Uterus (tissue), 2 donors: ENCODE measurements at regions not wholly inside any gene's neighbourhood (a gene's known extent, or its start where the extent isn't known, plus 50 kb on each side); places are given as distances from the start of the nearest gene placed in this dataset.

Experiments
- POLR2A ChIP-seq, 2 donors: fragments of 450-650 bp; IDR thresholded peaks; one replicate each; pipeline ENCODE4 v1.6.1; 2016; ENCODE audit warnings: antibody characterized with exemption in 2 of 2, mild to moderate bottlenecking in 1 of 2, moderate library complexity in 1 of 2
- TF ChIP-seq, protein P1 (sequence below), 4 experiments: fragments of 200-600 bp in 2 of 4; fragments of 450-650 bp in 2 of 4; sonication (generic) in 2 of 4; IDR thresholded peaks; one replicate each; pipeline ENCODE4 v1.5.1; 2016 to 2019; ENCODE audit warnings: antibody characterized with exemption in 4 of 4, mild to moderate bottlenecking in 2 of 4, moderate library complexity in 1 of 4

DNA sequence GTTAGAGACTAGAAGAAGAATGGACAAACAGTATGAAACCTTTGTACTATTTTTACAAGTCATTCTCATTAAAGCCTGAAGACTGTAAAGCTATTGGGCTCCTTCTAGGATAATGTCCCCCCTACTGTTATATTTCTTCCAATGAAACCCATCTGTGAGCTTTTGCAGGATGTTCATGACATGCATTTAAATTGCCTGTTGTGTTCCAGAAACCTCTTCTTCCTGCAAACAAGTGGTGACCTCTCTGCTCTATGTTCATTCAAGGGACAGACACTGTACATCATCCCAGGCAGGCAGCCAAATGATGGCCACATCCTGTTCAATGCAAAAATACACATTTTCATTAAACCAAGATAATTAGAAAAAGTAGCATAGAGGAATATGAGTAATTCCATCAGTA, 128.0 kb downstream of the C4orf33 start:
- TF ChIP-seq, protein P1, sequence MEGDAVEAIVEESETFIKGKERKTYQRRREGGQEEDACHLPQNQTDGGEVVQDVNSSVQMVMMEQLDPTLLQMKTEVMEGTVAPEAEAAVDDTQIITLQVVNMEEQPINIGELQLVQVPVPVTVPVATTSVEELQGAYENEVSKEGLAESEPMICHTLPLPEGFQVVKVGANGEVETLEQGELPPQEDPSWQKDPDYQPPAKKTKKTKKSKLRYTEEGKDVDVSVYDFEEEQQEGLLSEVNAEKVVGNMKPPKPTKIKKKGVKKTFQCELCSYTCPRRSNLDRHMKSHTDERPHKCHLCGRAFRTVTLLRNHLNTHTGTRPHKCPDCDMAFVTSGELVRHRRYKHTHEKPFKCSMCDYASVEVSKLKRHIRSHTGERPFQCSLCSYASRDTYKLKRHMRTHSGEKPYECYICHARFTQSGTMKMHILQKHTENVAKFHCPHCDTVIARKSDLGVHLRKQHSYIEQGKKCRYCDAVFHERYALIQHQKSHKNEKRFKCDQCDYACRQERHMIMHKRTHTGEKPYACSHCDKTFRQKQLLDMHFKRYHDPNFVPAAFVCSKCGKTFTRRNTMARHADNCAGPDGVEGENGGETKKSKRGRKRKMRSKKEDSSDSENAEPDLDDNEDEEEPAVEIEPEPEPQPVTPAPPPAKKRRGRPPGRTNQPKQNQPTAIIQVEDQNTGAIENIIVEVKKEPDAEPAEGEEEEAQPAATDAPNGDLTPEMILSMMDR (IDR thresholded peaks at IDR 0.05), result no peak
- no peak for TF ChIP-seq POLR2A (IDR thresholded peaks at IDR 0.05)
